Smooth muscle cell (in vitro differentiated cells): ENCODE measurements at regions not wholly inside any gene's neighbourhood (a gene's known extent, or its start where the extent isn't known, plus 50 kb on each side); places are given as distances from the start of the nearest gene placed in this dataset.

Experiments used
- DNase-seq: peaks from one replicate; lab custom pipeline; 2025; ENCODE audit not compliant: unreplicated experiment; lab: John Stamatoyannopoulos, UW
- H2AFZ ChIP-seq: fragments of 200-600 bp; sonication (generic); 2 replicates; pipeline ENCODE4 v1.6.0; 2016; ENCODE audit warnings: antibody characterized with exemption, low read depth, mild to moderate bottlenecking
- H3F3A ChIP-seq: fragments of 200-600 bp; sonication (generic); 2 replicates; pipeline ENCODE4 v1.6.0; 2017; ENCODE audit warnings: antibody characterized with exemption, low read depth
- H3K27ac ChIP-seq: fragments of 200-600 bp; sonication (generic); 2 replicates; pipeline ENCODE4 v1.5.1; 2016; ENCODE audit warnings: low read depth, mild to moderate bottlenecking
- H3K27me3 ChIP-seq: fragments of 200-600 bp; sonication (generic); 2 replicates; pipeline ENCODE4 v1.6.1; 2016; ENCODE audit warnings: low read depth, mild to moderate bottlenecking
- H3K36me3 ChIP-seq: fragments of 200-600 bp; sonication (generic); 2 replicates; pipeline ENCODE4 v1.5.1; 2016; ENCODE audit warnings: low read depth
- H3K4me1 ChIP-seq: fragments of 200-600 bp; sonication (generic); 2 replicates; pipeline ENCODE4 v1.5.1; 2016; ENCODE audit warnings: low read depth
- H3K4me2 ChIP-seq: fragments of 200-600 bp; sonication (generic); 2 replicates; pipeline ENCODE4 v1.6.0; 2016; ENCODE audit warnings: mild to moderate bottlenecking
- H3K4me3 ChIP-seq: fragments of 200-600 bp; sonication (generic); 2 replicates; pipeline ENCODE4 v1.5.1; 2016; ENCODE audit warnings: mild to moderate bottlenecking
- H3K79me2 ChIP-seq: fragments of 200-600 bp; sonication (generic); 2 replicates; pipeline ENCODE4 v1.6.0; 2016; ENCODE audit warnings: low read depth, mild to moderate bottlenecking
- H3K9ac ChIP-seq: fragments of 200-600 bp; sonication (generic); 2 replicates; pipeline ENCODE4 v1.6.0; 2016; ENCODE audit warnings: low read depth
- H3K9me3 ChIP-seq: fragments of 200-600 bp; sonication (generic); replicated peaks from 2 replicates; pipeline ENCODE4 v1.5.1; 2016; ENCODE audit warnings: low read depth
- H4K20me1 ChIP-seq: fragments of 200-600 bp; sonication (generic); 2 replicates; pipeline ENCODE4 v1.6.0; 2016; ENCODE audit warnings: low read depth
- WGBS: methylation state at CpG from one replicate; pipeline ENCODE4 v1.1.7; 2016; ENCODE audit warnings: low lambda C conversion rate; 5-methylcytosine and 5-hydroxymethylcytosine counted together
- TF ChIP-seq, protein P1 (sequence below): fragments of 200-600 bp; sonication (generic); IDR thresholded peaks from 2 replicates; pipeline ENCODE4 v1.5.1; 2017; ENCODE audit warnings: borderline replicate concordance, mild to moderate bottlenecking, antibody characterized with exemption; ENCODE audit not compliant: insufficient read depth, poor library complexity, severe bottlenecking

DNA sequence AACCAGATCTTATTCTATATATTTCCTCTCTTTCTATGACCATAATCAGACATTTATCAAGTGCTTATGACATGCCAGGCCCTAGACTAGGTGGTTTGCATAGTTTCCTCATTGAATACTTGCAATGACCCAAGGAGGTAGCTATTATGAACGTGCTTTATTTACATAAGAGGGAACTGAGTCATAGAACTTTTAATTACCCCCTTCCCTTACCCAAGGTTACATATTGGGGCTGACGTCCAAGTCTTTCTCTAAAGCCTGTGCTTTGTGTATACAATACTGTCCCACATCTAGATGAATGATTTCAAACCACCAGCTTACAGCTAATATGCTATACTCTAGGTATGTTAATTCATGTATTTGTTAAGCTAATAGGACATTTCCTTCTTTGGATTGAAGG lies 91.9 kb upstream of the NPY start:
- Histone ChIP-seq H3K4me3 (no peak overlapping the region), H3K79me2 (no peaks in the 10 kb centered on the region), H3K36me3 (no peaks in the 10 kb centered on the region), H3K4me2 (no peak overlapping the region), H3K27me3 (no peaks in the 10 kb centered on the region), H3K4me1 (no peaks in the 10 kb centered on the region), H3K9me3 (no peaks in the 10 kb centered on the region), H3F3A (no peaks in the 10 kb centered on the region), H3K27ac (no peak overlapping the region), H2AFZ (no peak overlapping the region), H4K20me1 (no peaks in the 10 kb centered on the region), H3K9ac (no peak overlapping the region)
- WGBS: 48% methylated on average over 2 of the region's 2 CpGs
- TF ChIP-seq, protein P1, sequence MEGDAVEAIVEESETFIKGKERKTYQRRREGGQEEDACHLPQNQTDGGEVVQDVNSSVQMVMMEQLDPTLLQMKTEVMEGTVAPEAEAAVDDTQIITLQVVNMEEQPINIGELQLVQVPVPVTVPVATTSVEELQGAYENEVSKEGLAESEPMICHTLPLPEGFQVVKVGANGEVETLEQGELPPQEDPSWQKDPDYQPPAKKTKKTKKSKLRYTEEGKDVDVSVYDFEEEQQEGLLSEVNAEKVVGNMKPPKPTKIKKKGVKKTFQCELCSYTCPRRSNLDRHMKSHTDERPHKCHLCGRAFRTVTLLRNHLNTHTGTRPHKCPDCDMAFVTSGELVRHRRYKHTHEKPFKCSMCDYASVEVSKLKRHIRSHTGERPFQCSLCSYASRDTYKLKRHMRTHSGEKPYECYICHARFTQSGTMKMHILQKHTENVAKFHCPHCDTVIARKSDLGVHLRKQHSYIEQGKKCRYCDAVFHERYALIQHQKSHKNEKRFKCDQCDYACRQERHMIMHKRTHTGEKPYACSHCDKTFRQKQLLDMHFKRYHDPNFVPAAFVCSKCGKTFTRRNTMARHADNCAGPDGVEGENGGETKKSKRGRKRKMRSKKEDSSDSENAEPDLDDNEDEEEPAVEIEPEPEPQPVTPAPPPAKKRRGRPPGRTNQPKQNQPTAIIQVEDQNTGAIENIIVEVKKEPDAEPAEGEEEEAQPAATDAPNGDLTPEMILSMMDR: no peak
- no peak for DNase-seq

DNA sequence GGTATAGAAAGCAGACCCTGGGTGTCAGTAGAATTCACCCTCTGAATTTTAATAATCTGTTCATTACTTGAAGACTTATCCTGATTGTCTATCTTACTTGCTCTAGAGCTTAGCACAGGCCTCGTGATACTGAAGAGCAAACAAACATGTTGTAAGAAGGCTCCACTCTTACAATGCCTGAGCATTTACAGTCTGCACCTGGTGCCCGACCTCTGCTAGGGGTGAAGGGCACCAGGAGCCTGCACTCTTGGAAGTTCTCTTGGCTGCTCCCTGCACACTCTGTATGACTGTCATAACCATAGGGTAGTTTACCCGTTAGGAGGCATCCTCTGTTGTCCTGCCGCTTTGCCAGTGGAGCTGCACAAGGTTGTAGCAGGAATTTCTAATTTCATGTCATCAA lies 91.3 kb upstream of the NPY start:
- no peak overlapping the region for H2AFZ ChIP-seq
- TF ChIP-seq, protein P1: no peak
- no peaks in the 10 kb centered on the region for H3K27me3 ChIP-seq
- H3K9me3 ChIP-seq: no peaks in the 10 kb centered on the region
- H3K27ac ChIP-seq: no peak overlapping the region
- no peaks in the 10 kb centered on the region for H3K4me1 ChIP-seq
- no peaks in the 10 kb centered on the region for H3K36me3 ChIP-seq
- no peak for DNase-seq
- no peak overlapping the region for H3K9ac ChIP-seq
- no peak overlapping the region for H3K4me2 ChIP-seq
- no peak overlapping the region for H3K4me3 ChIP-seq
- H4K20me1 ChIP-seq: no peaks in the 10 kb centered on the region
- H3F3A ChIP-seq: no peaks in the 10 kb centered on the region
- 95% methylated on average over 4 of the region's 4 CpGs for WGBS
- no peaks in the 10 kb centered on the region for H3K79me2 ChIP-seq

DNA sequence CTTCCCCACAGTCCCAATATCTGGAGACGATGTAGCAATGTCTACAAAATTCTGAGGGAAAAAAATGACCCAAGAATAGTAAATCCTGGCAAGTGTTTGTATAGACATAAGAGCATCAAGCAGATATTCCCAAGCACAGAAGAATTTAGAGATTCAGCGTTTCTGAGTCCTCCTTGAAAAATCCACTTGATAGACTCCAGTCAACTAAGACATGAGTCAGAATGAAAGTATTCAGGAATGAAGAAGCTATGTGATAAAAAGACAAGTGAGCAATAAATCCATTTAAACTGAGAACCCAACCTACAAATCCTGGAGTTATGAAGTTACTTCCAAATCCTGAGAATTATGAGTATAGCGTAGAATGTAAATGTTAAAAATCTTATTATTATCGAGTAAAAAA lies 86.1 kb upstream of the NPY start:
- 46% methylated on average over 4 of the region's 4 CpGs for WGBS
- TF ChIP-seq, protein P1: no peak
- DNase-seq: no peak

DNA sequence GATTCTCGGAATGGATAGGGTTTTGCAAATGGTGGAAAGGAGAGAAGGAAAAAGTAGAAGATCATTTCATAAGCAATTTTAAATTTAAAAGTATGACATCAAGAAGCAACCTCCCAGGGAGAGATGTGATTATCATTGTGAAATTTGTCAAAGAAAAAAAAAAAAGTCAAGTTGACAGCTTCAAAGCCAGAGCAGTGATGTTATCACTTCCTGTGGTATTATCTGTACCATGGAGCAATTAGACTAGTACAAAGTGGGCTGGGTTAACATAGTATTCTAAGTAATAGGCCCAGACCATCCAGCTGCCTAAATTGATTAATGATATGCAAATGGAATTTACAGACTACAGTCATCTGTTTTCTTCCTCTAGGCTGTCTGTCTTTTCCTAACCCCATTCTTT lies 84.0 kb upstream of the NPY start:
- no peak for DNase-seq
- no peaks in the 10 kb centered on the region for H3F3A ChIP-seq
- H3K4me2 ChIP-seq: no peak overlapping the region
- no peaks in the 10 kb centered on the region for H3K9me3 ChIP-seq
- H3K36me3 ChIP-seq: no peaks in the 10 kb centered on the region
- H3K27ac ChIP-seq: no peak overlapping the region
- H3K27me3 ChIP-seq: no peaks in the 10 kb centered on the region
- H3K9ac ChIP-seq: no peak overlapping the region
- H4K20me1 ChIP-seq: no peaks in the 10 kb centered on the region
- H3K4me3 ChIP-seq: no peak overlapping the region
- no peak overlapping the region for H2AFZ ChIP-seq
- TF ChIP-seq, protein P1: no peak
- WGBS: 68% methylated on average over 1 of the region's 1 CpG
- H3K79me2 ChIP-seq: no peaks in the 10 kb centered on the region
- H3K4me1 ChIP-seq: no peaks in the 10 kb centered on the region

More for the DNA sequence above, 86.1 kb upstream of the NPY start:
- Histone ChIP-seq H3K4me2 (no peak overlapping the region), H3K27ac (no peak overlapping the region), H2AFZ (no peak overlapping the region), H4K20me1 (no peaks in the 10 kb centered on the region), H3K9me3 (no peaks in the 10 kb centered on the region), H3K9ac (no peak overlapping the region), H3K36me3 (no peaks in the 10 kb centered on the region), H3K4me1 (no peaks in the 10 kb centered on the region), H3K4me3 (no peak overlapping the region), H3K27me3 (no peaks in the 10 kb centered on the region), H3K79me2 (no peaks in the 10 kb centered on the region), H3F3A (no peaks in the 10 kb centered on the region)
